PC-3 (cell line): ENCODE measurements at regions not wholly inside any gene's neighbourhood (a gene's known extent, or its start where the extent isn't known, plus 50 kb on each side); places are given as distances from the start of the nearest gene placed in this dataset.

Source experiments
- ATAC-seq: fragments of 200-7000 bp; cut with Tn5 transposase; 2 replicates; pipeline ENCODE4 v1.9.1; 2020; ENCODE audit warnings: mild to moderate bottlenecking, moderate library complexity
- BruUV-seq: library from RNA; stranded (reverse); fragments of 400-500 nt; replicated peaks from 2 replicates; lab custom pipeline; 2021; lab: Mats Ljungman, UMichigan
- CTCF ChIA-PET: fragments of 300-600 bp; sonication (Branson Sonifier 250); formaldehyde crosslinking; loops from one replicate; lab custom pipeline; 2022; ENCODE audit warnings: antibody characterized with exemption; lab: Charles Lee
- POLR2A ChIA-PET: fragments of 300-600 bp; sonication (Branson Sonifier 250); formaldehyde crosslinking; loops from one replicate; lab custom pipeline; 2022; ENCODE audit warnings: antibody characterized with exemption; ENCODE audit not compliant: unreplicated experiment; lab: Charles Lee
- DNase-seq: peaks from one replicate; pipeline ENCODE4 v3.0.0-alpha.2; 2015
- H2AFZ ChIP-seq: fragments of 300-600 bp; sonication (generic); 2 replicates; pipeline ENCODE4 v1.6.0; 2016; ENCODE audit warnings: antibody characterized with exemption, low read length
- H3F3A ChIP-seq: fragments of 300-600 bp; sonication (generic); one replicate; pipeline ENCODE4 v1.6.0; 2017; ENCODE audit warnings: antibody characterized with exemption, low read length, control low read depth, mild to moderate bottlenecking; ENCODE audit not compliant: unreplicated experiment
- H3K27ac ChIP-seq: fragments of 300-600 bp; sonication (generic); 2 replicates; pipeline ENCODE4 v1.5.1; 2016; ENCODE audit warnings: mild to moderate bottlenecking, low read length
- H3K27me3 ChIP-seq: fragments of 300-600 bp; sonication (generic); 2 replicates; pipeline ENCODE4 v1.6.1; 2016; ENCODE audit warnings: low read length, mixed read lengths
- H3K36me3 ChIP-seq: fragments of 300-600 bp; sonication (generic); 2 replicates; pipeline ENCODE4 v1.6.1; 2016; ENCODE audit warnings: low read depth, mixed run types, low read length, mixed read lengths
- H3K4me1 ChIP-seq: fragments of 300-600 bp; sonication (generic); 2 replicates; pipeline ENCODE4 v1.5.1; 2016; ENCODE audit warnings: low read length; ENCODE audit not compliant: insufficient read depth
- H3K4me2 ChIP-seq: fragments of 300-600 bp; sonication (generic); 2 replicates; pipeline ENCODE4 v1.6.0; 2016; ENCODE audit warnings: low read length
- H3K4me3 ChIP-seq: fragments of 300-600 bp; sonication (generic); 2 replicates; pipeline ENCODE4 v1.5.1; 2016; ENCODE audit warnings: mild to moderate bottlenecking, low read length, mixed read lengths
- H3K79me2 ChIP-seq: fragments of 300-600 bp; sonication (generic); 2 replicates; pipeline ENCODE4 v1.6.1; 2017; ENCODE audit warnings: low read length, mixed read lengths
- H3K9ac ChIP-seq: fragments of 300-600 bp; sonication (generic); 2 replicates; pipeline ENCODE4 v1.6.0; 2016; ENCODE audit warnings: mild to moderate bottlenecking, low read length
- H3K9me2 ChIP-seq: fragments of 300-600 bp; sonication (generic); replicated peaks from 2 replicates; pipeline ENCODE4 v1.6.1; 2016; ENCODE audit warnings: mixed run types, low read length, mixed read lengths
- H3K9me3 ChIP-seq: fragments of 300-600 bp; sonication (generic); 2 replicates; pipeline ENCODE4 v1.6.1; 2016; ENCODE audit warnings: low read length, mixed read lengths
- H4K20me1 ChIP-seq: fragments of 300-600 bp; sonication (generic); 2 replicates; pipeline ENCODE4 v1.6.1; 2016; ENCODE audit warnings: low read length, mixed read lengths
- EZH2 ChIP-seq: fragments of 300-600 bp; sonication (generic); IDR thresholded peaks from one replicate; pipeline ENCODE4 v1.6.1; 2017; ENCODE audit warnings: antibody characterized with exemption, mild to moderate bottlenecking, low read length; ENCODE audit not compliant: unreplicated experiment
- EZH2phosphoT487 ChIP-seq: fragments of 300-600 bp; sonication (generic); IDR thresholded peaks from 2 replicates; pipeline ENCODE4 v1.6.1; 2018; ENCODE audit warnings: mild to moderate bottlenecking, antibody characterized with exemption, low read length, borderline replicate concordance
- intact Hi-C: fragments of 100-400 bp; cut with micrococcal nuclease; formaldehyde crosslinking; loops from 2 replicates; pipeline ENCODE4 v1.9.0; 2023
- TF ChIP-seq, protein P1 (sequence below): fragments of 300-600 bp; sonication (generic); conservative IDR thresholded peaks from 2 replicates; pipeline ENCODE4 v1.5.1; 2017; ENCODE audit warnings: antibody characterized with exemption, low read depth, mild to moderate bottlenecking, low read length

DNA sequence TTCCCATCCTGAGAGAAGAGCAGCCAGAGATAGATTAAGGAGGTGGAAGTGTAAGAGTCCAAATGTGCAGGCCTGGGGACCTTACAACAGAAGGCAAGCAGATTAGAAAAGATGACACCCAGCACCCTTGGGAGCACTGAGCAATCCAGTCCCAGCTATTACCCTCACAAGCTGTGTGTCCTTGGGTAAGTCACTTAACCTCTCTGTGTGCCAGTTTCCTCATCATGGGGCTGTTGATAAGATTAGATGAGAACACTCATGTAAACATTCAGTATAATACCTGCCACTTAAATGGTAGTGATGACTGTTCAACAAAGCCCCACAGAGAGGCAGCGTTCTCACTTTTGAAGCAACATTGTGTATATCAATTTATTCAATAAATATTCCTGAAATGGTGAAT, 114.8 kb upstream of the CST7 start:
- no peak overlapping the region for H2AFZ ChIP-seq
- no peaks in the 10 kb centered on the region for H3K9me3 ChIP-seq
- no peaks in the 10 kb centered on the region for H4K20me1 ChIP-seq
- H3K4me2 ChIP-seq, result no peak overlapping the region
- H3K79me2 ChIP-seq, result no peaks in the 10 kb centered on the region
- H3F3A ChIP-seq, result no peaks in the 10 kb centered on the region
- TF ChIP-seq, protein P1, sequence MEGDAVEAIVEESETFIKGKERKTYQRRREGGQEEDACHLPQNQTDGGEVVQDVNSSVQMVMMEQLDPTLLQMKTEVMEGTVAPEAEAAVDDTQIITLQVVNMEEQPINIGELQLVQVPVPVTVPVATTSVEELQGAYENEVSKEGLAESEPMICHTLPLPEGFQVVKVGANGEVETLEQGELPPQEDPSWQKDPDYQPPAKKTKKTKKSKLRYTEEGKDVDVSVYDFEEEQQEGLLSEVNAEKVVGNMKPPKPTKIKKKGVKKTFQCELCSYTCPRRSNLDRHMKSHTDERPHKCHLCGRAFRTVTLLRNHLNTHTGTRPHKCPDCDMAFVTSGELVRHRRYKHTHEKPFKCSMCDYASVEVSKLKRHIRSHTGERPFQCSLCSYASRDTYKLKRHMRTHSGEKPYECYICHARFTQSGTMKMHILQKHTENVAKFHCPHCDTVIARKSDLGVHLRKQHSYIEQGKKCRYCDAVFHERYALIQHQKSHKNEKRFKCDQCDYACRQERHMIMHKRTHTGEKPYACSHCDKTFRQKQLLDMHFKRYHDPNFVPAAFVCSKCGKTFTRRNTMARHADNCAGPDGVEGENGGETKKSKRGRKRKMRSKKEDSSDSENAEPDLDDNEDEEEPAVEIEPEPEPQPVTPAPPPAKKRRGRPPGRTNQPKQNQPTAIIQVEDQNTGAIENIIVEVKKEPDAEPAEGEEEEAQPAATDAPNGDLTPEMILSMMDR, result 0 out of 2 replicates have a peak, but pooled peaks have one; percentile 7
- TF ChIP-seq EZH2phosphoT487, result no peak
- no peaks in the 10 kb centered on the region for H3K9me2 ChIP-seq
- H3K9ac ChIP-seq, result no peak overlapping the region
- H3K27me3 ChIP-seq, result peaks cover 81% of the 10 kb centered on the region
- no peaks in the 10 kb centered on the region for H3K36me3 ChIP-seq
- H3K27ac ChIP-seq, result no peak overlapping the region
- H3K4me1 ChIP-seq, result no peaks in the 10 kb centered on the region
- ATAC-seq (no peak), DNase-seq (no peak)
- no peak overlapping the region for H3K4me3 ChIP-seq
- ChIA-PET CTCF (no interaction called here), POLR2A (no interaction called here)
- intact Hi-C loops, result no loop called here
- BruUV-seq, result no TSS peak

DNA sequence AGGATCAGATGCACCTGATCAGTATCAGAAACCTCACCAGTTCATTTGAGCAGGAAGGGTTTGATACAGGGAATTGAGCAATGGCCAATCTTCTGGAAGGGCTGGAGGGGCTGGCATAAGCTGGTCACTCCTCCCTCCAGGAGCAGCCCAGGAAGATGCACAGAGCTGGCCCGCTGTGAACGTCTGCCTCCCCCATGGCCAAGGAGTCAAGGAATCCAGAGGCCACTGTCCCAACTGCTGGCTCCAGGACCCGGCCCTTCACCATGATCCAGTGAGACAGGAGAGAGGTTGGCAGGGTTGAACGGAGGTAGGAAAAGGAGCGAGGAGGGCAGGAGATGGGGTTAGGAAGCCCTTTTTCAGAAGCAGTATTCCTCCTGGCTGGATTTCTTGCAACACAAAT, 113.9 kb upstream of the CST7 start:
- no peaks in the 10 kb centered on the region for H3K36me3 ChIP-seq
- H2AFZ ChIP-seq, result no peak overlapping the region
- no peaks in the 10 kb centered on the region for H3F3A ChIP-seq
- H3K9me3 ChIP-seq, result no peaks in the 10 kb centered on the region
- H3K27me3 ChIP-seq, result peaks cover 86% of the 10 kb centered on the region
- H3K4me3 ChIP-seq, result no peak overlapping the region
- no peak overlapping the region for H3K4me2 ChIP-seq
- H3K9ac ChIP-seq, result no peak overlapping the region
- no peak for ATAC-seq
- no peak for DNase-seq
- H3K27ac ChIP-seq, result no peak overlapping the region
- ChIA-PET POLR2A (no interaction called here), CTCF (no interaction called here)
- BruUV-seq, result no TSS peak
- H3K4me1 ChIP-seq, result no peaks in the 10 kb centered on the region
- H3K9me2 ChIP-seq, result no peaks in the 10 kb centered on the region
- intact Hi-C loops, result no loop called here
- TF ChIP-seq EZH2, result no peak
- no peak for TF ChIP-seq EZH2phosphoT487
- TF ChIP-seq, protein P1, result no peak
- no peaks in the 10 kb centered on the region for H3K79me2 ChIP-seq
- H4K20me1 ChIP-seq, result no peaks in the 10 kb centered on the region

DNA sequence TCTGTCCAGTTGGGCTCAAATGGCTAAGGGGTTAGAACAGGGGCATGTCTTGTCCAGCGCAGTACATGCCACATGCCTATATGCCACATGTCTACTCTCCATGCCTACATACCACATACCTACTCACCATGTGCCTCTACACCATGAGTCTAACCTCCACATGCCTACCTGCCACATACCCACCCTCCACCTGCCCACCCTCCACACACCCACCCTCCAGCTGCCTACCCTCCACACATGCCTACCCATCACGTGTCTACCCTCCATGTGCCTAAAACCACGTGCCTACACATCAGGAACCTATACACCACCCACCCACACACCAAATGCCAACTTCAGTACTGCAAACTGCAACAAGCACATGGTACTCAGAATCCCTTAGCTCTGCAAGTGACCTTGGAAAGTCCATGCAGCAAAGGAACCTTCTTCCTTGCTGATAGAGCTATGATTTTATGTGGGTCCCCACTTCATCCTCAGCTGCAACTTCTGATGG, 113.0 kb upstream of the CST7 start:
- DNase-seq (no peak), ATAC-seq (no peak)
- H3K9me3 ChIP-seq, result no peaks in the 10 kb centered on the region
- H3K79me2 ChIP-seq, result no peaks in the 10 kb centered on the region
- H3K9ac ChIP-seq, result no peak overlapping the region
- H3K4me1 ChIP-seq, result no peaks in the 10 kb centered on the region
- H3K4me2 ChIP-seq, result no peak overlapping the region
- intact Hi-C loops, result no loop called here
- H3K36me3 ChIP-seq, result no peaks in the 10 kb centered on the region
- no peak overlapping the region for H3K27ac ChIP-seq
- peaks cover 87% of the 10 kb centered on the region for H3K27me3 ChIP-seq
- no TSS peak for BruUV-seq
- no peak overlapping the region for H2AFZ ChIP-seq
- no peaks in the 10 kb centered on the region for H4K20me1 ChIP-seq
- no peaks in the 10 kb centered on the region for H3K9me2 ChIP-seq
- TF ChIP-seq, protein P1, result no peak
- TF ChIP-seq EZH2phosphoT487, result no peak
- no peak for TF ChIP-seq EZH2
- ChIA-PET CTCF (no interaction called here), POLR2A (no interaction called here)
- no peak overlapping the region for H3K4me3 ChIP-seq
- H3F3A ChIP-seq, result no peaks in the 10 kb centered on the region
